ENCODE measurements at regions not wholly inside any gene's neighbourhood (a gene's known extent, or its start where the extent isn't known, plus 50 kb on each side); places are given as distances from the start of the nearest gene placed in this dataset.

- no peaks in the 10 kb centered on the region for H3K79me1 ChIP-seq (ENCODE audit: insufficient read depth, low read depth, low read length, poor library complexity, severe bottlenecking)
- no peaks in the 10 kb centered on the region; a peak in 1 of 7 replicates for H3K36me3 Mint-ChIP-seq (ENCODE audit: insufficient read depth in 1 of 3, low read depth in 3 of 3)
- DNase-seq, result no peak
- no peak overlapping the region for H3K4me3 Mint-ChIP-seq
- no peak overlapping the region for H2BK20ac ChIP-seq (ENCODE audit: low read depth, low read length, poor library complexity, severe bottlenecking)
- H3K79me2 ChIP-seq (ENCODE audit: insufficient read depth, low read length), result no peaks in the 10 kb centered on the region
- H3K4me2 ChIP-seq (ENCODE audit: insufficient read depth, insufficient read length, low read length), result no peak overlapping the region
- no peak overlapping the region for H4K5ac ChIP-seq (ENCODE audit: insufficient read length, low read depth, low read length)
- peaks cover 0 to 3% of the 10 kb centered on the region in 2 experiments; a peak in 3 of 5 replicates for H3K9me3 Mint-ChIP-seq
- no peak overlapping the region for H4K8ac ChIP-seq (replicated peaks; ENCODE audit: insufficient read length, low read depth, low read length)
- H2BK120ac ChIP-seq (ENCODE audit: low read depth, low read length, poor library complexity, severe bottlenecking), result no peak overlapping the region
- no CpG with 5 or more reads among the region's 5 CpGs for WGBS (ENCODE audit: extremely low coverage, insufficient read length, low lambda C conversion rate)
- no peaks in the 10 kb centered on the region for H3K23me2 ChIP-seq (ENCODE audit: insufficient read length, low read depth, low read length, poor library complexity, severe bottlenecking)
- H2AFZ ChIP-seq (ENCODE audit: low read length), result no peak overlapping the region
- H3K56ac ChIP-seq (ENCODE audit: insufficient read length, low read depth, low read length), result no peak overlapping the region
- H2BK5ac ChIP-seq (ENCODE audit: insufficient read length, low read length), result no peak overlapping the region
- no peaks in the 10 kb centered on the region for H3K9me3 ChIP-seq (ENCODE audit: control insufficient read depth, low read depth, low read length)
- H3K27me3 Mint-ChIP-seq (ENCODE audit: low read depth), result peaks cover 98% of the 10 kb centered on the region
- H3K9ac ChIP-seq (ENCODE audit: extremely low read depth, insufficient read length, low read length), result no peak overlapping the region
- H3K4me1 Mint-ChIP-seq, result no peaks in the 10 kb centered on the region; a peak in 1 of 4 replicates
- no peak for TF ChIP-seq CTCF (conservative IDR thresholded peaks at IDR 0.05)
- peaks cover 26% of the 10 kb centered on the region for H3K27me3 ChIP-seq (ENCODE audit: insufficient read depth, low read length)
- no peak overlapping the region for H3T11ph ChIP-seq (ENCODE audit: low read length)
- no peak overlapping the region for H3K23ac ChIP-seq (ENCODE audit: insufficient read length, low read depth, low read length)
- no peaks in the 10 kb centered on the region for H4K20me1 ChIP-seq (ENCODE audit: control insufficient read depth, insufficient read depth, insufficient read length)
- H3K4me1 ChIP-seq (ENCODE audit: insufficient read depth, low read length), result no peaks in the 10 kb centered on the region
- H2BK15ac ChIP-seq (ENCODE audit: low read depth, low read length), result no peak overlapping the region
- no peak overlapping the region for H3K27ac ChIP-seq (ENCODE audit: insufficient read length, low read depth, low read length)
- H2BK12ac ChIP-seq (ENCODE audit: insufficient read length, low read depth, low read length), result no peak overlapping the region
- no peak overlapping the region for H3K18ac ChIP-seq (ENCODE audit: insufficient read length, low read depth, low read length)
- H3K14ac ChIP-seq (ENCODE audit: insufficient read depth, low read length), result no peak overlapping the region
- no peak overlapping the region for H2AK5ac ChIP-seq (ENCODE audit: insufficient read length, low read length)
- no peak overlapping the region for H4K91ac ChIP-seq (ENCODE audit: insufficient read length, low read depth, low read length)
- H3K27ac Mint-ChIP-seq, result no peak overlapping the region
- no peak overlapping the region for H3K4ac ChIP-seq (ENCODE audit: low read depth, low read length)
These were observed 163.6 kb downstream of the NRN1 start for GRCh38 chr6:5843078-5843477.
